Suprapubic skin (tissue), 4 donors: ENCODE measurements at regions not wholly inside any gene's neighbourhood (a gene's known extent, or its start where the extent isn't known, plus 50 kb on each side); places are given as distances from the start of the nearest gene placed in this dataset.

Experiments
- EP300 ChIP-seq: sonication (generic); formaldehyde crosslinking; IDR thresholded peaks from one replicate; pipeline ENCODE4 v1.6.1; 2017; ENCODE audit warnings: antibody characterized with exemption
- POLR2A ChIP-seq, 2 donors: fragments of 450-650 bp; IDR thresholded peaks; one replicate each; pipeline ENCODE4 v1.6.1; 2017; ENCODE audit warnings: antibody characterized with exemption in 2 of 2, mild to moderate bottlenecking in 2 of 2, moderate library complexity in 2 of 2
- POLR2AphosphoS5 ChIP-seq, 3 donors: sonication (generic); formaldehyde crosslinking; IDR thresholded peaks; one replicate each; pipeline ENCODE4 v1.6.1; 2017; ENCODE audit warnings: antibody characterized with exemption in 3 of 3
- TF ChIP-seq, protein P1 (sequence below), 2 donors: fragments of 200-600 bp in 1 of 2; fragments of 450-650 bp in 1 of 2; sonication (generic) in 1 of 2; IDR thresholded peaks; one replicate each; pipeline ENCODE4 v1.5.1; 2016 to 2019; ENCODE audit warnings: antibody characterized with exemption in 2 of 2, mild to moderate bottlenecking in 1 of 2, moderate library complexity in 1 of 2

DNA sequence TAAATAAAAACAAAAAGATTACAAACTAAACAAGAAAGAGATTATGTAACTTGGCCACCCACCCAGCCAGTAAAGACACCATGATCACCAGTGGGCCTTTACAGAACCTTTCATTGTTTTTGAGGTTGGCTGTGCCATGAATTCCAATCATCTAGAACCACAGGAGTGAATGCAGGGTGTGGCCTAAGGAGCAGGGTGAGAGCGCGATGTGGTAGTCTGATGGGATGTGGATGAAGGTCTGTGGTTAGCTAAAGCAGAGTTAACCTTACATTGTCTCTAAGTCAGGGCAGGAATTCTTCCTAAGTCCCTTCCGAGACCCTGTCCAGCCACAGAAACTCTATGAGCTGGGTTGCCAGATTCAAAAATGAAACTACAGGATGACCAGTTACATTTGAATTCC is 54.0 kb upstream of the CDKN3 start:
- no peak for TF ChIP-seq POLR2AphosphoS5 (IDR thresholded peaks at IDR 0.05)
- TF ChIP-seq, protein P1, sequence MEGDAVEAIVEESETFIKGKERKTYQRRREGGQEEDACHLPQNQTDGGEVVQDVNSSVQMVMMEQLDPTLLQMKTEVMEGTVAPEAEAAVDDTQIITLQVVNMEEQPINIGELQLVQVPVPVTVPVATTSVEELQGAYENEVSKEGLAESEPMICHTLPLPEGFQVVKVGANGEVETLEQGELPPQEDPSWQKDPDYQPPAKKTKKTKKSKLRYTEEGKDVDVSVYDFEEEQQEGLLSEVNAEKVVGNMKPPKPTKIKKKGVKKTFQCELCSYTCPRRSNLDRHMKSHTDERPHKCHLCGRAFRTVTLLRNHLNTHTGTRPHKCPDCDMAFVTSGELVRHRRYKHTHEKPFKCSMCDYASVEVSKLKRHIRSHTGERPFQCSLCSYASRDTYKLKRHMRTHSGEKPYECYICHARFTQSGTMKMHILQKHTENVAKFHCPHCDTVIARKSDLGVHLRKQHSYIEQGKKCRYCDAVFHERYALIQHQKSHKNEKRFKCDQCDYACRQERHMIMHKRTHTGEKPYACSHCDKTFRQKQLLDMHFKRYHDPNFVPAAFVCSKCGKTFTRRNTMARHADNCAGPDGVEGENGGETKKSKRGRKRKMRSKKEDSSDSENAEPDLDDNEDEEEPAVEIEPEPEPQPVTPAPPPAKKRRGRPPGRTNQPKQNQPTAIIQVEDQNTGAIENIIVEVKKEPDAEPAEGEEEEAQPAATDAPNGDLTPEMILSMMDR (IDR thresholded peaks at IDR 0.05): no peak
- no peak for TF ChIP-seq POLR2A (IDR thresholded peaks at IDR 0.05)
- no peak for TF ChIP-seq EP300
